HEK293 (cell line): ENCODE measurements at regions not wholly inside any gene's neighbourhood (a gene's known extent, or its start where the extent isn't known, plus 50 kb on each side); places are given as distances from the start of the nearest gene placed in this dataset.

Source experiments
- CTCF ChIP-seq: fragments of 450-650 bp; formaldehyde crosslinking; IDR thresholded peaks from 2 replicates; pipeline ENCODE4 v1.5.1; 2016; ENCODE audit warnings: missing biosample characterization, missing genetic modification characterization
- KLF10 ChIP-seq: fragments of 450-650 bp; IDR thresholded peaks from 2 replicates; pipeline ENCODE4 v1.5.1; 2018; ENCODE audit warnings: missing biosample characterization, mild to moderate bottlenecking, missing genetic modification characterization

- TF ChIP-seq CTCF (tag by site-specific recombination) (no peak), KLF10 (tag by site-specific recombination) (no peak)
Measured at GRCh38 chr7:149552799-149553198, 55.2 kb upstream of the ZNF746 start.
